ENCODE measurements at regions not wholly inside any gene's neighbourhood (a gene's known extent, or its start where the extent isn't known, plus 50 kb on each side); places are given as distances from the start of the nearest gene placed in this dataset.
A peak's percentile ranks its signal among the peaks of the same experiment; 100 is the strongest.

GRCh38 chr2:128477026-128477820, 158.6 kb upstream of the HS6ST1 start:
- peaks cover 26 to 39% of the 10 kb centered on the region in 2 donors for H3K4me1 ChIP-seq (ENCODE audit: control insufficient read depth in 2 of 2, insufficient read depth in 2 of 2, low read length in 2 of 2)
- no peaks in the 10 kb centered on the region for H3K27me3 ChIP-seq (ENCODE audit: control insufficient read depth in 2 of 2, insufficient read depth in 1 of 2, low read length in 1 of 2)
- no peak overlapping the region for H3K4me3 ChIP-seq (ENCODE audit: low read length in 2 of 2)
- no peak overlapping the region for H3K27ac ChIP-seq (ENCODE audit: low read depth in 1 of 2, low read length in 1 of 2)
- peaks cover 0 to 8% of the 10 kb centered on the region in 2 donors for H3K9me3 ChIP-seq (ENCODE audit: control insufficient read depth in 2 of 2, insufficient read depth in 1 of 2, low read length in 1 of 2)
- H3K36me3 ChIP-seq (ENCODE audit: control insufficient read depth in 2 of 2, insufficient read depth in 2 of 2, low read length in 1 of 2), result no peaks in the 10 kb centered on the region
- no peak for DNase-seq (ENCODE audit: low read depth in 6 of 9, low spot score in 9 of 9)
- 99% methylated on average over 12 of the region's 12 CpGs for WGBS

DNA sequence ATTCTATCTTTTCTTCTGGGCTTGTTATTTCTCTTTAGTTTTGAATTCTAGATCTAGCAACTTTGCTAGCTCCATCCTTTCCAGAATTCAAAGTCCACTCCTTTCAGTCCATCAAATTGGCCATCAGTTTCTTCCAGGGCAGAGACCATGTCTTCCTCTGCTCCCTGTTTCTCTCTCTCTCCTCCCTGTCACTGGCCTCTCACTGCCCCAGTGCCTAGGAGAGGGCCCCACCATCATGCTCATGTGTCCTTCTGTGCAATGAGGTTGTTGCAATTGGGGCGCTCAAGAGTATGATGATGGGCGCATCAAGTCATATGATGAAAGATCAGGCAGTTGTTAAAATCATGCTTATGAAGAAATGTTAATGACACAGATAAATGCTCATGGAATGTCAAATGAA, 159.2 kb upstream of the HS6ST1 start:
- WGBS, result over 99% methylated on average over 2 of the region's 2 CpGs
- Histone ChIP-seq H3K27ac (ENCODE audit: low read depth in 1 of 2, low read length in 1 of 2) (no peak overlapping the region), H3K4me1 (ENCODE audit: control insufficient read depth in 2 of 2, insufficient read depth in 2 of 2, low read length in 2 of 2) (peaks cover 20 to 33% of the 10 kb centered on the region in 2 donors), H3K27me3 (ENCODE audit: control insufficient read depth in 2 of 2, insufficient read depth in 1 of 2, low read length in 1 of 2) (no peaks in the 10 kb centered on the region), H3K9me3 (ENCODE audit: control insufficient read depth in 2 of 2, insufficient read depth in 1 of 2, low read length in 1 of 2) (peaks cover 0 to 4% of the 10 kb centered on the region in 2 donors), H3K4me3 (ENCODE audit: low read length in 2 of 2) (no peak overlapping the region), H3K36me3 (ENCODE audit: control insufficient read depth in 2 of 2, insufficient read depth in 2 of 2, low read length in 1 of 2) (no peaks in the 10 kb centered on the region)
- DNase-seq (ENCODE audit: low read depth in 6 of 9, low spot score in 9 of 9), result no peak

- no peak for DNase-seq (ENCODE audit: low read depth in 6 of 9, low spot score in 9 of 9)
- Histone ChIP-seq H3K9me3 (ENCODE audit: control insufficient read depth in 2 of 2, insufficient read depth in 1 of 2, low read length in 1 of 2) (no peaks in the 10 kb centered on the region), H3K4me1 (ENCODE audit: control insufficient read depth in 2 of 2, insufficient read depth in 2 of 2, low read length in 2 of 2) (peaks cover 21 to 38% of the 10 kb centered on the region in 2 donors), H3K36me3 (ENCODE audit: control insufficient read depth in 2 of 2, insufficient read depth in 2 of 2, low read length in 1 of 2) (no peaks in the 10 kb centered on the region), H3K4me3 (ENCODE audit: low read length in 2 of 2) (no peak overlapping the region), H3K27me3 (ENCODE audit: control insufficient read depth in 2 of 2, insufficient read depth in 1 of 2, low read length in 1 of 2) (no peaks in the 10 kb centered on the region), H3K27ac (ENCODE audit: low read depth in 1 of 2, low read length in 1 of 2) (no peak overlapping the region)
- WGBS, result 96% methylated on average over 34 of the region's 34 CpGs
Observed at GRCh38 chr2:128485761-128486639, 167.3 kb upstream of the HS6ST1 start.

GRCh38 chr2:128486640-128487375, 168.1 kb upstream of the HS6ST1 start:
- no peaks in the 10 kb centered on the region for H3K27me3 ChIP-seq (ENCODE audit: control insufficient read depth in 2 of 2, insufficient read depth in 1 of 2, low read length in 1 of 2)
- no peaks in the 10 kb centered on the region for H3K9me3 ChIP-seq (ENCODE audit: control insufficient read depth in 2 of 2, insufficient read depth in 1 of 2, low read length in 1 of 2)
- no peak for DNase-seq (ENCODE audit: low read depth in 6 of 9, low spot score in 9 of 9)
- WGBS, result 95% methylated on average over 15 of the region's 15 CpGs
- no peaks in the 10 kb centered on the region for H3K36me3 ChIP-seq (ENCODE audit: control insufficient read depth in 2 of 2, insufficient read depth in 2 of 2, low read length in 1 of 2)
- no peak overlapping the region for H3K4me3 ChIP-seq (ENCODE audit: low read length in 2 of 2)
- H3K27ac ChIP-seq (ENCODE audit: low read depth in 1 of 2, low read length in 1 of 2), result no peak overlapping the region
- H3K4me1 ChIP-seq (ENCODE audit: control insufficient read depth in 2 of 2, insufficient read depth in 2 of 2, low read length in 2 of 2), result peaks cover 21 to 44% of the 10 kb centered on the region in 2 donors

DNA sequence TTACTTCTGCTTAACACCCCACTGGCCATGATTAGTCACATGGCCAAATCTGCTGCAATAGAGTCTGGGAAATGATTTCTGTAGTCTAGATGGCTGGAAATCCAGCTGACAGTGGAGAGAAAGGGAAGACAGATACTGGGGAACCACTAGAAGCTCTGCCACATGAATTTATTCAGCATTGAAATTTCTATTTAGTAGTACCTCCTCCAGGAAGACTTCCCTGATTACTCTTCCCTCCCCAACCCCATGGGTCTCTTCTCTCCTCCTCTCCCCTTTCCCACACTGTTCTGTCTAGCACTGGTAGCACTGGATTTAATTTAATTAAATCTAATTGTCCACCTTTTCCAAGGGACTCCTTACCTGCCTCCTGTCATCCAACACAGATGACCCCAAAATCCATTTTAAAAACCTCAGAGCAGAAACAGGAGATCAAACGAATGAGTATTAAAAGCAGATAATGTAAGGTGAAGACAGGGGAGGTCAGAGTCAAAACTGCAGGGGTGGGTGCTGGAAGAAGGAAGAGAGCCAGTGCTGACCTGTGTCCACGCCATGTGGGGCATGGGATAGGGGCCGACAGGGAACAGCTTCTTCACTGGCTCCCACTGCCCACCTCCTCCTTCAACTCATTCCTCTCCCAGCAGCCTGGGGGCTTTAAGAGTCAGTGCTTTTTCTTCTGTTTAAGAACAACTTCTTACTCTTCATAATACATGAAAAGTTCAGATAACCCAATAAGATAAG, 169.2 kb upstream of the HS6ST1 start:
- H3K9me3 ChIP-seq (ENCODE audit: control insufficient read depth in 2 of 2, insufficient read depth in 1 of 2, low read length in 1 of 2), result peaks cover 0 to 7% of the 10 kb centered on the region in 2 donors
- no peaks in the 10 kb centered on the region for H3K36me3 ChIP-seq (ENCODE audit: control insufficient read depth in 2 of 2, insufficient read depth in 2 of 2, low read length in 1 of 2)
- WGBS, result 91% methylated on average over 3 of the region's 3 CpGs
- H3K27ac ChIP-seq (ENCODE audit: low read depth in 1 of 2, low read length in 1 of 2), result no peak overlapping the region
- no peaks in the 10 kb centered on the region for H3K27me3 ChIP-seq (ENCODE audit: control insufficient read depth in 2 of 2, insufficient read depth in 1 of 2, low read length in 1 of 2)
- H3K4me1 ChIP-seq (ENCODE audit: control insufficient read depth in 2 of 2, insufficient read depth in 2 of 2, low read length in 2 of 2), result peaks cover 21 to 44% of the 10 kb centered on the region in 2 donors
- no peak for DNase-seq (ENCODE audit: low read depth in 6 of 9, low spot score in 9 of 9)
- H3K4me3 ChIP-seq (ENCODE audit: low read length in 2 of 2), result no peak overlapping the region

DNA sequence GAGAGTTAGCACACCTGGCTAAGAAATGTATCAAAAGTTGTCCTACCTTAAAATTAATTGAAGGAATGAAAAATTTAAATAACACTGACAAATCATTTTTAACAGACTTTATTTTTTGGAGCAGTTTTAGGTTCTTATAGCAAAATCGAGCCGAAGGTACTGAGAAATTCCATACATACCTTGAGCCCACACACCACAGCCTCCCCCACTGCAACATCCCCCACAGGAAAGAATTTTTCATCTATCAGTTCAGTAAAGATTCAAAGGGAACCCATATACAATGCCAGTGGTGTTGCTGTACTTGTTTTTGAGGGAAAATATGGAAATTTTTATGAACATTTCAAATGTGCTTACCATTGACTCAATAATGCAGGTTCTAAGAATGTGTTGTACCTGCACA, 169.8 kb upstream of the HS6ST1 start:
- Histone ChIP-seq H3K9me3 (ENCODE audit: control insufficient read depth in 2 of 2, insufficient read depth in 1 of 2, low read length in 1 of 2) (peaks cover 0 to 7% of the 10 kb centered on the region in 2 donors), H3K4me1 (ENCODE audit: control insufficient read depth in 2 of 2, insufficient read depth in 2 of 2, low read length in 2 of 2) (peaks cover 21 to 44% of the 10 kb centered on the region in 2 donors), H3K36me3 (ENCODE audit: control insufficient read depth in 2 of 2, insufficient read depth in 2 of 2, low read length in 1 of 2) (no peaks in the 10 kb centered on the region), H3K27me3 (ENCODE audit: control insufficient read depth in 2 of 2, insufficient read depth in 1 of 2, low read length in 1 of 2) (no peaks in the 10 kb centered on the region), H3K4me3 (ENCODE audit: low read length in 2 of 2) (no peak overlapping the region), H3K27ac (ENCODE audit: low read depth in 1 of 2, low read length in 1 of 2) (no peak overlapping the region)
- WGBS, result 84% methylated on average over 2 of the region's 2 CpGs
- DNase-seq (ENCODE audit: low read depth in 6 of 9, low spot score in 9 of 9), result no peak

DNA sequence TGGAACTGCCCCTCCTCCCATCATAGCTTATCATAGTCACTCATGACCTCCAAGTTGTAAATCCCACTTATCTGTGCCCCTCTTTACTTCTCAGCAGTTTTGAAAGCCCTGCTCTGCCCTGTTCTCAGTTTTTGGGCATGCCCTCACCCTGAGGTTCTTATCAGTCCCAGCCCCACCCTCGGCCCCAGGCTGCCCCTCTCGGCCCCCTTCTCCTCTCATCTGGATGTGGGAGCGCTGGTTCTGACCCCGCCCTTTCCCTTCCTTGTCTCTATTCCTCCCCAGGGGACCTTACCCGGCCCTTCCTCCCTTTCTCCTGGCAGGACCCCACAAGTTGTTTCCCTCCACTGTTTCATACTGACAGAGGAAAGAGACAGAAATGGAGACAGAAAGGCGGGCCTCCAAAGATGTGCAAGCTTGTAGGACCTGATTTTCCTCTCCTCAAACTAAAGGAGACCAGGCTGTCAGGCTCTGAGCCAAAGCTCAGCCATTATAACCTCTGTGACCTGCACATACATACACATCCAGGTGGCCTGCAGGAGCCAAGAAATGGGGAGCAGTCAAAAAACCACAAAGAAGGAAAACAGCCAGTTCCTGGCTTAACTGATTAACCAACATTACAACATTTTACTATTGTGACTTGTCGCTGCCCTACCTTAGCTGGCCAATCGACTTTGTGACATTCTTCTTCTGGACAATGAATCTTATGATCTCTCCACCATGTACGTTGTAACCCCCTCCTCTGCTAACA, 171.0 kb upstream of the HS6ST1 start:
- no peaks in the 10 kb centered on the region for H3K27me3 ChIP-seq (ENCODE audit: control insufficient read depth in 2 of 2, insufficient read depth in 1 of 2, low read length in 1 of 2)
- no peaks in the 10 kb centered on the region for H3K36me3 ChIP-seq (ENCODE audit: control insufficient read depth in 2 of 2, insufficient read depth in 2 of 2, low read length in 1 of 2)
- peaks cover 0 to 10% of the 10 kb centered on the region in 2 donors for H3K9me3 ChIP-seq (ENCODE audit: control insufficient read depth in 2 of 2, insufficient read depth in 1 of 2, low read length in 1 of 2)
- peak overlapping the region in 1 of 2 donors; percentile 53 for H3K27ac ChIP-seq (ENCODE audit: low read depth in 1 of 2, low read length in 1 of 2)
- no peak for DNase-seq (ENCODE audit: low read depth in 6 of 9, low spot score in 9 of 9)
- peaks cover 21 to 57% of the 10 kb centered on the region in 2 donors for H3K4me1 ChIP-seq (ENCODE audit: control insufficient read depth in 2 of 2, insufficient read depth in 2 of 2, low read length in 2 of 2)
- 31% methylated on average over 9 of the region's 9 CpGs for WGBS
- no peak overlapping the region for H3K4me3 ChIP-seq (ENCODE audit: low read length in 2 of 2)

GRCh38 chr2:128490321-128490720, 171.7 kb upstream of the HS6ST1 start:
- peaks cover 0 to 2% of the 10 kb centered on the region in 2 donors for H3K27me3 ChIP-seq (ENCODE audit: control insufficient read depth in 2 of 2, insufficient read depth in 1 of 2, low read length in 1 of 2)
- peak overlapping the region in 1 of 2 donors; percentile 53 for H3K27ac ChIP-seq (ENCODE audit: low read depth in 1 of 2, low read length in 1 of 2)
- H3K36me3 ChIP-seq (ENCODE audit: control insufficient read depth in 2 of 2, insufficient read depth in 2 of 2, low read length in 1 of 2), result no peaks in the 10 kb centered on the region
- H3K9me3 ChIP-seq (ENCODE audit: control insufficient read depth in 2 of 2, insufficient read depth in 1 of 2, low read length in 1 of 2), result peaks cover 0 to 10% of the 10 kb centered on the region in 2 donors
- H3K4me1 ChIP-seq (ENCODE audit: control insufficient read depth in 2 of 2, insufficient read depth in 2 of 2, low read length in 2 of 2), result peaks cover 21 to 59% of the 10 kb centered on the region in 2 donors
- DNase-seq (ENCODE audit: low read depth in 6 of 9, low spot score in 9 of 9), result no peak
- no peak overlapping the region for H3K4me3 ChIP-seq (ENCODE audit: low read length in 2 of 2)
- WGBS, result 28% methylated on average over 5 of the region's 5 CpGs

Data from thymus (tissue), 11 donors.